Activated T-cell treated with anti-CD3 and anti-CD28 coated beads, Interleukin-2, amount 50 U/mL, for 4 hours (primary cell): ENCODE measurements at regions not wholly inside any gene's neighbourhood (a gene's known extent, or its start where the extent isn't known, plus 50 kb on each side); places are given as distances from the start of the nearest gene placed in this dataset.
"Not testable (repeated sequence)": the region's sequence is repeated elsewhere in the genome, so short reads cannot be mapped to it uniquely, and the experiment has no call there.

Source experiments
- ATAC-seq, 2 donors: fragments of 200-7000 bp; cut with Tn5 transposase; one replicate each; pipeline ENCODE4 v1.10.0; 2021
- DNase-seq: peaks from one replicate; pipeline ENCODE4 v3.0.0-alpha.2; 2020
- H3K27me3 Mint-ChIP-seq: one replicate; pipeline ENCODE4 v1.8.0; 2021; ENCODE audit warnings: low read depth, mixed read lengths
- H3K36me3 Mint-ChIP-seq: one replicate; pipeline ENCODE4 v1.8.0; 2022; ENCODE audit warnings: mixed read lengths; ENCODE audit not compliant: insufficient read depth
- H3K4me1 Mint-ChIP-seq: one replicate; pipeline ENCODE4 v1.8.0; 2021; ENCODE audit warnings: low read depth, mixed read lengths
- H3K4me3 Mint-ChIP-seq: one replicate; pipeline ENCODE4 v1.8.0; 2021; ENCODE audit warnings: mild to moderate bottlenecking, moderate library complexity, mixed read lengths
- H3K9me3 Mint-ChIP-seq: one replicate; pipeline ENCODE4 v1.8.0; 2021; ENCODE audit warnings: mixed read lengths

- H3K9me3 Mint-ChIP-seq, ATAC-seq: not testable (repeated sequence)
Observed at GRCh38 chr21:9820579-9820978, 700.8 kb upstream of the TPTE start.

GRCh38 chr21:9821472-9821871, 699.9 kb upstream of the TPTE start:
- DNase-seq, H3K27me3 Mint-ChIP-seq, H3K4me1 Mint-ChIP-seq, H3K9me3 Mint-ChIP-seq, H3K4me3 Mint-ChIP-seq, ATAC-seq, H3K36me3 Mint-ChIP-seq: not testable (repeated sequence)

More at GRCh38 chr21:9820579-9820978, 700.8 kb upstream of the TPTE start:
- DNase-seq, H3K36me3 Mint-ChIP-seq, H3K4me1 Mint-ChIP-seq, H3K4me3 Mint-ChIP-seq, H3K27me3 Mint-ChIP-seq: not testable (repeated sequence)

GRCh38 chr21:9822093-9822820, 699.1 kb upstream of the TPTE start:
- not testable (repeated sequence) for H3K27me3 Mint-ChIP-seq, ATAC-seq, H3K9me3 Mint-ChIP-seq, H3K36me3 Mint-ChIP-seq, H3K4me1 Mint-ChIP-seq, DNase-seq, H3K4me3 Mint-ChIP-seq

GRCh38 chr21:9823197-9824157, 697.9 kb upstream of the TPTE start:
- not testable (repeated sequence) for ATAC-seq, H3K4me3 Mint-ChIP-seq, H3K4me1 Mint-ChIP-seq, H3K27me3 Mint-ChIP-seq, H3K9me3 Mint-ChIP-seq, H3K36me3 Mint-ChIP-seq
- DNase-seq = peak; percentile 39

GRCh38 chr21:9830801-9831200, 690.6 kb upstream of the TPTE start:
- not testable (repeated sequence) for H3K27me3 Mint-ChIP-seq, H3K9me3 Mint-ChIP-seq, ATAC-seq, H3K4me1 Mint-ChIP-seq, H3K36me3 Mint-ChIP-seq, DNase-seq, H3K4me3 Mint-ChIP-seq

- not testable (repeated sequence) for H3K36me3 Mint-ChIP-seq, H3K9me3 Mint-ChIP-seq, H3K4me1 Mint-ChIP-seq, H3K27me3 Mint-ChIP-seq, DNase-seq, H3K4me3 Mint-ChIP-seq, ATAC-seq
Observed at GRCh38 chr21:9832751-9833150, 688.6 kb upstream of the TPTE start.

- peaks cover 25% of the 10 kb centered on the region for H3K9me3 Mint-ChIP-seq
- H3K27me3 Mint-ChIP-seq, ATAC-seq, DNase-seq, H3K4me1 Mint-ChIP-seq, H3K4me3 Mint-ChIP-seq, H3K36me3 Mint-ChIP-seq: not testable (repeated sequence)
Observed at GRCh38 chr21:9836547-9836946, 684.8 kb upstream of the TPTE start.

- H3K4me1 Mint-ChIP-seq, ATAC-seq, H3K4me3 Mint-ChIP-seq, DNase-seq, H3K36me3 Mint-ChIP-seq, H3K27me3 Mint-ChIP-seq: not testable (repeated sequence)
- H3K9me3 Mint-ChIP-seq = peaks cover 25% of the 10 kb centered on the region
Observed at GRCh38 chr21:9837001-9837400, 684.4 kb upstream of the TPTE start.

- not testable (repeated sequence) for ATAC-seq, DNase-seq, H3K27me3 Mint-ChIP-seq, H3K4me1 Mint-ChIP-seq, H3K36me3 Mint-ChIP-seq, H3K4me3 Mint-ChIP-seq
- H3K9me3 Mint-ChIP-seq = peaks cover 28% of the 10 kb centered on the region
Observed at GRCh38 chr21:9837526-9837925, 683.9 kb upstream of the TPTE start.

GRCh38 chr21:9837946-9838737, 683.2 kb upstream of the TPTE start:
- peaks cover 32% of the 10 kb centered on the region for H3K9me3 Mint-ChIP-seq
- ATAC-seq (no peak), DNase-seq (no peak)
- no peak overlapping the region for H3K4me3 Mint-ChIP-seq
- no peaks in the 10 kb centered on the region for H3K36me3 Mint-ChIP-seq
- no peaks in the 10 kb centered on the region for H3K27me3 Mint-ChIP-seq
- no peaks in the 10 kb centered on the region for H3K4me1 Mint-ChIP-seq

GRCh38 chr21:9838738-9839642, 682.4 kb upstream of the TPTE start:
- no peaks in the 10 kb centered on the region for H3K4me1 Mint-ChIP-seq
- DNase-seq (no peak), ATAC-seq (peak in 1 of 2 donors; percentile 4)
- H3K27me3 Mint-ChIP-seq = no peaks in the 10 kb centered on the region
- H3K36me3 Mint-ChIP-seq = no peaks in the 10 kb centered on the region
- H3K4me3 Mint-ChIP-seq = no peak overlapping the region
- peaks cover 32% of the 10 kb centered on the region for H3K9me3 Mint-ChIP-seq

GRCh38 chr21:9844106-9844505, 677.3 kb upstream of the TPTE start:
- H3K4me3 Mint-ChIP-seq, ATAC-seq, DNase-seq, H3K27me3 Mint-ChIP-seq, H3K36me3 Mint-ChIP-seq, H3K4me1 Mint-ChIP-seq: not testable (repeated sequence)
- H3K9me3 Mint-ChIP-seq = peaks cover 21% of the 10 kb centered on the region

- H3K4me3 Mint-ChIP-seq, H3K36me3 Mint-ChIP-seq, H3K9me3 Mint-ChIP-seq, DNase-seq, H3K27me3 Mint-ChIP-seq, H3K4me1 Mint-ChIP-seq, ATAC-seq: not testable (repeated sequence)
Observed at GRCh38 chr21:9847511-9847910, 673.9 kb upstream of the TPTE start.
